Stimulated activated CD8-positive, alpha-beta memory T cell treated with anti-CD3 and anti-CD28 coated beads, Interleukin-4, amount 100 ng/mL, for 48 hours (primary cell): ENCODE measurements at regions not wholly inside any gene's neighbourhood (a gene's known extent, or its start where the extent isn't known, plus 50 kb on each side); places are given as distances from the start of the nearest gene placed in this dataset.

ENCODE experiments used
- DNase-seq: peaks from one replicate; pipeline ENCODE4 v3.0.0-alpha.2; 2020

DNA sequence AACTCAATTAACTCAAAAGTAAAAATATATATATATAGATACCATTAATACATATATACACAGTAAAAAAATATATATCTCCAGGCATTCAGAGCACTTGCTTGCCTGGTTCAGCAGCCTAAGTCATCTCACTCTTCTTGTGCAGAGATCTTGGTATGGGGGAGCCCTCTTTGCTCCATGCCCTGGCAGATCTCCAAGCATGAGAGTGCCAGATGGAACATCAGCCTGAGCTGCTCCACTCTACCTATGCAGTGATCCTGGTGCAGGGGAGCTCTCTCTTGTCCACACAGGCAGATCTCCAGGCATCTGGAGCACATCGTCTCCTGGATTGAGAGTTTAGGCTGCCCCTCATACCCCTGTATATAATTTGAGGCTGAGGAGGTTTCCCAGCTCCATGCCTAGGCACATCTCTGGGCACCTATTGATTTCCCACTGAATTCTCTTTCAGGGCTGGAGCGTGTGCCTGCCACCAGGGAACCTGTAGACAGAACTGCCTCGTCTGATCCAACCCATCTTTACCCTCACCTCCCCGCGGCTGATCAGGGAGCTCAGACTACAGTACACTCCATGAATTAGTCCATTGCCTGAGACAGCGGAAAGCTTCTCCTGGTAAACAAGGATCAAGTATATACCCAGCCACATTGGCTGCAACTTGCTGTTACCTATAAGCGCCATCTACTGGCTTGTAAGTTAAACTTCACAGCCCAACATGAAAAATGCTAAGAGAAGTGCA lies 342.4 kb upstream of the GRIA1 start:
- no peak for DNase-seq

GRCh38 chr5:153148624-153148976 lies 341.9 kb upstream of the GRIA1 start:
- no peak for DNase-seq

- DNase-seq: no peak
Measured at GRCh38 chr5:153151558-153151957, 338.9 kb upstream of the GRIA1 start.

DNA sequence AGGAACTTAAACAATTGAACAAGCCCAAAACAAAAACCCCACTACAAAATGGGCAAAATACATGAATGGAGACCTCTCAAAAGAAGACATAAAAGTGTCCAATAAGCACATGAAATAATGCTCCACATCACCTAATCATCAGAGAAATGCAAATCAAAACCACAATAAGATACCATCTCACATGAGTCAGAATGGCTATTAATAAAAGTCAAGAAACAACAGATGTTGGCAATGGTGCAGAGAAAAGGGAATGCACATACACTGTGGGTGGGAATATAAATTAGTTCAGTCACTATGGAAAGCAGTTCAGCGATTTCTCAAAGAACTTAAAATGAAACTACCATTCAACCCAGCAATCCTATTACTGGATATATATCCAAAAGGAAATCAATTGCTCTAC lies 337.4 kb upstream of the GRIA1 start:
- DNase-seq: no peak

GRCh38 chr5:153157156-153157555 lies 333.3 kb upstream of the GRIA1 start:
- DNase-seq: no peak

GRCh38 chr5:153158608-153159007 lies 331.9 kb upstream of the GRIA1 start:
- DNase-seq: no peak

GRCh38 chr5:153159616-153160015 lies 330.9 kb upstream of the GRIA1 start:
- DNase-seq: no peak

GRCh38 chr5:153168241-153168640 lies 322.2 kb upstream of the GRIA1 start:
- no peak for DNase-seq

DNA sequence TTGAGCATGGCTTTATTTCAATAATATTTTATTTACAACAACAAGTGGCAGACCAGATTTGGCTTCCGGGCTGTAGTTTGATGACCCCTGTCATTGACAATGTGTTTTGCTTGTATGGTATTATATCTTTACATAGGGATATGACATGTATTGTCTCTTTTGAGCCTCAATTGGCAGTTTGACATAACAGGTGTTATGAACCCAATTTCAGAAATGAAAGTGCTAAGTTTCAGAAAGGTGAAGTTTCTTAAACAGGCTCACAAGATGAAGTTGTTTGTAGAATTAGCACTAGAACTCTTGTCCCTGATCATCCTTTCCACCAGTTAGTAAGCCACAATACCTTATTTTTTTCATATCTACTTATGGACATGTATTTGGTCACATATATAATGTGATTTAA lies 303.0 kb upstream of the GRIA1 start:
- no peak for DNase-seq

GRCh38 chr5:153206361-153206760 lies 284.1 kb upstream of the GRIA1 start:
- DNase-seq: no peak

DNA sequence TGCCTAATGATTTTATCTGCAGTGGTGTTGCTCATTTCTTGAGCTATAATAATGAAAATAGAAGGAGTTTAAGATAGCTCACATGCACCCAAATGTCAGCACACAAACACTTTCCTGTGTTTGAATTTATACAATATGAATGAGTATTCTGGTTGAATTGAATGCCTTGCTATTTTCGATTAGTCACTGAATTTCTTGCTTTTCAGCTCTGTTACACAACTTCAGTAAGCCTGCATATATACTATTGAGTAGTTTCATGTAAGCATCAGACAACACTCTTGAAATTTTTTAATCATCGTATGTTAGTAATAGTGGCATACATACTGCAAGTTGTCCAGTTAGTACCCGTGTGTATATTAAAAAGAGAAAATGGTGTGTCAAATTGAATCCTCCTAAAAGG lies 281.5 kb upstream of the GRIA1 start:
- DNase-seq: no peak

GRCh38 chr5:153209687-153210086 lies 280.8 kb upstream of the GRIA1 start:
- DNase-seq: no peak

DNA sequence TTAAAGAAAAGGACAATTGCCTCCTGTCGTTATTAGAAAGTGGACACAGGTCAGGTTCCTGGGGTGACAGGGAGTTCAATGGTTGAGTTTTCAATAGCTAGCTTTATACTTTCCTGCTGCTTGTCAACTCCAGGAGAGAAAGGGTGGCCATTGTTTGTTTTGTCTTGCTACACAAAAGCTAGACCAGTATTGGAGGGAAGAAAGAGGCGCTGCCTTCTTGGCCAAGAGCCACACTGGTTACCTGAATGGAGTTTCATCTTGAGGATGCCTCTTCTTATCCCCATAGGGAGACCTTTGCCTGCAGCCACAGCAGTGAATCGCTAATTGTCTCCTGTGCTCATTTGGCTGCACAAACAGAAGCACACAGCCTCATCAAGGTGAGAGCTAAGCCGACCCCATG lies 279.4 kb upstream of the GRIA1 start:
- no peak for DNase-seq

DNA sequence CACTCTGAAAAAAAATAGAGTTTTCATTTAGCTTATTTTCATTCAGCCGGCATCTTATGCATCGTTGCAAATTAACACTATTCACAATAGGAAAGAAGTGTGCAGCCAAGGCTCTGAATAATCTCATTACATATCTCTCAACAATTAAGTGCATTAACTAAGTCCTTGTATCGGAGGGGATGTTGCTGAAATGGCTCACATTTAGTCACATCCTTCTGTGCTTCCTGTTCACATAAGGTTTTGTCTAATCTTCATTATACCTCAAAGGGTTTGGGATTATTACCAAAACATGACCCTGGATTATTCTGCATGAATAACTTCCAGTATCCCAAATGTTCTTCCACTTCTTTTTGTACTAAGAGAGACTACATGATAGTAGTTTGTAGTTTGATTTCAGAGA lies 278.0 kb upstream of the GRIA1 start:
- no peak for DNase-seq

DNA sequence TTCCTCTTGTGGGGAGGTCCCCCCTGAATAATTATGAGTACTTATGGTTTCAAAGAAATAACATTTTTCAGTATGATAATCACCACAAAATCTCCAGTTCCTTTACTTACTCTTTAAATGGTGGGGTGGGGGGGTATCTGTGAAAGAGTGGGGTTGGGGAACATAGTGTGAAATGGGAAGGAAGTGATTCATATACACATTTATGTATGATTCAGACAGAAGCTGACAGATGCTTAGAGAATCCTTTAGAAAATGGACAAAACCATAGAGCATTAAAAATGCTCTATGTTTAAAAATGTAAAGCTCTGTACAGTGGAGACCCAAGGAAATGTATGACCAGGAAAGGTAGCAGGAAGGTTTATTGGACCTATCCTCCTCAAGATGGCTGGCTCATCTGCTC lies 267.5 kb upstream of the GRIA1 start:
- no peak for DNase-seq

GRCh38 chr5:153223376-153223775 lies 267.1 kb upstream of the GRIA1 start:
- DNase-seq: no peak

- DNase-seq: no peak
Measured at GRCh38 chr5:153224651-153225050, 265.8 kb upstream of the GRIA1 start.

DNA sequence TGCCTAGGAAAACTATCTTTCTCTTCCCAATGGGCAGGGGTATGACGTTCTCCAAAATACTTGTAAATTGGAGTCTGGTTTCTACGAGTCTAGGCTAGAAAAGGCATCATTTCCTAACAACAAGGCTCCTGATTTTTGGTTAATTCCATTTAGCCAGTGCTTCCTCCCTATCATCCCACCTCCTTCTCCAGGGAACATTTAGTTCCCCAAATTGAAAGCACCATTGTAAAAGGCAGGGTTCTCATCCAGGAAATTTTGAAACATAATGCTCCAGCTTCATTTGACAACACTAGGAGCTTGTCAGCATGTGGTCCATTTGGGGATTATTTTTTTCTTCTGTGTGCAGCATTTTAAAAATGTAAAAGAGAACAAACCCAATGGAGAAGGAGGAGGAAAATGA lies 256.5 kb upstream of the GRIA1 start:
- DNase-seq: no peak

- no peak for DNase-seq
Measured at GRCh38 chr5:153236319-153236718, 254.2 kb upstream of the GRIA1 start.

GRCh38 chr5:153237671-153238332 lies 252.7 kb upstream of the GRIA1 start:
- no peak for DNase-seq

DNA sequence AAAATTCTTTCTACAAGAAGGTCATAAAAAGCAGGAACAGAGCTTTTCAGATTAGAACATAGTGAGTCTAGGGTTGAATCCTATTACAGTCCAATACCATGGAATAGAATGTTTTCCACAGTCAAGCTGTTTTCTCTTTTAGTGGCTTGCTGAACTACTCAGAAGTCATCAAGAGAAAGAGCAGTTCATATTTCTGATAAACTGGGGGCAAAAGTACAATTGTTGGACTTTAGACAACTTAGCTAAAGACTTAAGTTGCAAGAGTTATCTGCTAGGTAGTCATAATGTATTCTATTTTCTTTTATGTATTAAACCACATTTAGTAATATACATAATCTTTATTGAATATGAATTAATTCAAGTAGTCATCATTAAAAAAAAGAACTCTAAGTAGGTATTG lies 233.1 kb upstream of the GRIA1 start:
- DNase-seq: no peak

DNA sequence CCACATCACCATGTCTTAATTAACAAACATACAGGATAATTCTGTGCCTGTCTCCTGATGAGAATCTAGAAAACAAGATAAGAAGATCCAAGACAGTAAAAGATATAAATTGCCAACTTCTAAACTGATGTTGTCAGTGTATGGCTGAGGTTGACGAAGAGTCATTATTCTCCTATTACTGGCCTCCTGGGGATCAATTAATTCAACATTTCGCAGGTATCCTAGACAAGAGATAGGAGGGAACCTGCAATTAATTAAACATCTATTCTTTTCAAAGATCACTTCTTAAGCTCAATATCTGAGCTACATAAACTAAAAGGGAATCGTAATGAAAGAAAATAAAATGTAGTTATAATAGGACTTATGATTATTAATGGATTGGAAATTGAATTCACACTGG lies 232.0 kb upstream of the GRIA1 start:
- DNase-seq: no peak

DNA sequence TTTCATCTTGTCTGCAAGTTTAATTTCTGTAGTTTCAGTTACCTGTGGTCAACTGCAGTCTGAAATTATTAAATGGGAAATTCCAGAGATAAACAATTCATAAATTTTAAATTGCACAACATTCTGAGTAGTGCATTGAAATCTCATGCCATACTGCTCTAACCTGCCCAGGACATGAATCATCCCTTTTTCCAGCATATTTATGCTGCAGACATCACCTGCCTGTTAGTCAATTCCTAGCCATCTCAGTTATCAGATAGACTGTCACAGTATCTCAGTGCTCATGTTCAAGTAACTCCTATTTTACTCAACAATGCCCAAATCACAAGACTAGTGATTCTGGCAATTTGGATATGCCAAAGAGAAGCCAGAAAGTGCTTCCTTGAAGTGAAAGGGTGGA lies 223.0 kb upstream of the GRIA1 start:
- DNase-seq: no peak

DNA sequence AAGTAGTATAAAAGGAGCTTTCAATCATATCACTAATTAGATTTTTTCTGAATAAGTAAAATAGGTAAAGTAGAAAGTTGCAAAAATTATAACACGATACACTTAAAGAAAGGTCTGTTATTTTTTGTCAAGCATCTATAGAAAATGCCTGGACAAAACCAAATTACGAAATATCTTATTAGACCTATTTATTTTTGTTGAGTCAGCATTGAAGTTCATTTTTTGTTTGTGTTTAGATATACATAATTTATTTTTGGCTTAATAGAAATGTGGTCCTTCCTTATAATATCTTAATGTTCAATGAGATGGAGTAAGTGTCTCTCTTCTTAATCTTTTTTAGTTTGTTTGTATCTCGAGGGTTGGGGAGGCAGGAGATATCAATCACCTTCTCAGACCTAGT lies 214.8 kb upstream of the GRIA1 start:
- DNase-seq: no peak

- peak; percentile 30 for DNase-seq
Measured at GRCh38 chr5:153276151-153276550, 214.3 kb upstream of the GRIA1 start.
